Superior temporal gyrus (tissue), 1 donor: ENCODE measurements at regions not wholly inside any gene's neighbourhood (a gene's known extent, or its start where the extent isn't known, plus 50 kb on each side); places are given as distances from the start of the nearest gene placed in this dataset.

ENCODE experiments used
- DNase-seq: peaks from one replicate; pipeline ENCODE4 v3.0.0-alpha.2; 2016; ENCODE audit errors: extremely low spot score

DNA sequence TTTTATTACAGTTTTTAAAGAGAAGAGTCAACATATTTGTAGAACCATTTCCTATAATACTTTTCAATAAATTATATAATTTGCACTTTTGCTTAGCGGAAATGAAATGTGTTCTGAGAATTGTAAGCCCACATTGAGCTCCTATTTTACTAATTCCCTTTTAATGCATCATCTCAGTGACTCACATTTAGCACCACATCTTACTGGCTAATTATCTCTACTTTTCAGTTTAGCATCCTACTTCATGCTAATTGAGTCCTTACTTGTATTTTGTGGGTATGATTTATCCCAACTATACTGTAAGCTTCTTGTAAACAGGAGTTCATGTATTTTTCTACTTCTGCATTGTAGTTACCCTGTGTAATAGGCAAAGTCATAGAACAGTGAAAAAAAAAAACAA lies 67.5 kb downstream of the TMX1 start:
- DNase-seq: no peak

DNA sequence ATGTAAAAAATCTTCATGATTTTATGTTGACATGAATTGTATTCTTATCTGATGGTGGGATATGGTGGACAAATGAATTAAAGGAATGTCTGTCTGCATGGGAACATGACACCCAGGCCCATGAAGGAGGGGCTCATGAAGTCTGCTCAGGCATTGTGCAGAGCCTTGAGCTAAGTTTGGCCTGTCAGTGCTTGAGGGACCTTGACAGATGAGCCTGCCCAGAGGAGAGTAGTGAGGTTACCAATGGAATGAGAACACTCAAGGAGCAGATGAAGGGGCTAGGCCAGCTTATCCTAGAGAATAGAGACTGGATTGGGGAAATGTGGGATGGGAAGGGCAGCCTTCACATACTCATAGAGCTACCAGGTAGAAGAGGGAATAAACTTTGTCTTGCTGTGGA lies 68.8 kb downstream of the TMX1 start:
- no peak for DNase-seq

GRCh38 chr14:51310505-51310944 lies 70.5 kb downstream of the TMX1 start:
- peak; percentile 69 for DNase-seq

GRCh38 chr14:51314321-51315015 lies 74.4 kb downstream of the TMX1 start:
- no peak for DNase-seq

- no peak for DNase-seq
Measured at GRCh38 chr14:51317373-51317772, 77.3 kb downstream of the TMX1 start.

GRCh38 chr14:51318813-51319597 lies 79.0 kb downstream of the TMX1 start:
- no peak for DNase-seq

- no peak for DNase-seq
Measured at GRCh38 chr14:51321036-51321435, 81.0 kb downstream of the TMX1 start.

GRCh38 chr14:51323492-51323891 lies 83.4 kb downstream of the TMX1 start:
- no peak for DNase-seq

DNA sequence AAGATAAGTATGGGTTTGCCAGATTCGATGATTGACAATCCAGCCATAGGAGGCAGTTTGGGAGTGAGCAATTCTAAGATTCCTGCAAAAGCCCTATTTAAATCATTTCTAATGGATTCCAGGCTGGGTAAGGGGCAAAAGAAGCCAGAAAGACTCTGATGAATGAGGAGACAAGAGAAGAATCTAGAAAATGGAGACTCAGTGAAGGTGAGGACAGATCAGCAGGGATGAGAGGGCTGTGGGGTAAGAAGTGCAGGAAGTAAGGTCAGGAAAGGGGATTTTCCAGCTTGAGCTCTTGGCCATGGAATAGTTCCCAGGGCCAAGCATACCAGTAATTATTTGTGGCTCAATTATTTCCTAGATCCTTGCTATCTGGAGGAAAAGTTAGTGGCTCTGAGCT lies 87.3 kb downstream of the TMX1 start:
- no peak for DNase-seq

GRCh38 chr14:51328064-51328771 lies 88.2 kb downstream of the TMX1 start:
- DNase-seq: no peak

GRCh38 chr14:51328772-51329353 lies 88.8 kb downstream of the TMX1 start:
- no peak for DNase-seq

DNA sequence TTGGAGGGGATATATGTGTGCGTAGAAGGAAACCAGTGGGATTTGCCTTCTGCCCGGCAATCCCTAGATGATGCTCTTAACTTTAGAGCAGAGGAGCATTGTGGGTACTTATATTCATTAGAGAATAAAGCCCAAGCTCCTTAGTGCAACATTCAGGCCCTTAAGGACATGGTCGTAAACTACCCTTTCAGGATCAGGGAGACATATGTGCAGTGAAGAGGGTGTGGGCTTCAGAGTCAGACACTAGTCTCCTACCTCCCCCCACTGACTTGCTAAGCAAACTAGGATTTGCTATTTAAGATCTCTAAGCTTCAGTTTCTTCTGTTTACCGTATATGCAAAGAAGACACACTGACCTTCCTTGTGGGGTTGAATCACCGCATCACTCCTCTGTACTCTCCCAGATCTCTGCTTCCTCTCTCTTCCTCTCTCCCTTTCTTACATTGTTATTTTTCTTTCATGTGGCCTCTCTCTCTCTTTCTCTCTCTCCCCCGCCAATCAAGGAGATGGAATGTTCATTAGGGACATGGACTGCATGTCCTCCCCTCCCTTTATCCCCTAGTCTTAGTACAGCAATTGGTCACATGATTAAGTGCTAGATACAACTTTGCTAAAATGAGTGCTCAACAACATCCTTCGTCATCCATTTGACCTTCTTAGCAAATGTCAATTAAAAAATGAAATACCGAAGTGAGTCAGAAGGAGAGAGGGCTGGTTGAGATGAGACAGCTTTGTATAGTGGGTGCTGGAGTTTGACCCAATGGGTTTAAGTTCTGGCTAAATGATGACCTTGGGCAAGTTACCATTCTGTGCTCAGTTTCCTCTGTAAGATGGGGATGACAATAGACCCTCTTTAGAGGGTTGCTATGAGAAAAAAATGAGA lies 91.7 kb downstream of the TMX1 start:
- DNase-seq: no peak

GRCh38 chr14:51333299-51333698 lies 93.3 kb downstream of the TMX1 start:
- no peak for DNase-seq

DNA sequence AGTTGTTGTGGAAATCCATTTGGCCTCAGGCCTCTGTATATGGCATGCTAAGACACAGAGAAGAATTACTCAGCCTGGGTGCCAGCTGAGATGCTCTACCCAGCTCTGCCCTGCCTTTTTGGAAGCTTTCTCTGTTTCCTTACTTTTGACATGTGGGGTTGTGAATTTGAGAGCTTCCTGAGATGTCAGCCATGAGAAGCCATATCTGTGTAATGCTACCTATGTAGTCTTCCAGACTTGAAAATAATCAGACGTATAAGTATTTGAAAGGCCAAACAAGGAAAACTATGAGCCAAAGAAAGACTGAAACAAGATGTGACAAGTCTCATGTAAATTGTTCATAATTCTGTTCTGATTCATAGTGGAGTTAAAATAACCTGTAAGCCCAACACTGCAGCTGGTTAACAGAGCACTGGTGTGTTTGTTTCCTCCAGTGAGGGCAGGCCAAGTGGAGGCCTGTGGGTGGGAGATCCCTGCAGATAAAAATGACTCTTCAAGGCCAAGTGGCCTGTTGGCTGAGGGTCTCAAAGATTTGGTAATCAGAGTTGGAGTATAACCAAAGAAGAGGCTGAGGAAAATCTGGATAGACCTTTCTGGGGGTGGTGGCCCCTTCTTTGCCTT lies 94.0 kb downstream of the TMX1 start:
- no peak for DNase-seq

DNA sequence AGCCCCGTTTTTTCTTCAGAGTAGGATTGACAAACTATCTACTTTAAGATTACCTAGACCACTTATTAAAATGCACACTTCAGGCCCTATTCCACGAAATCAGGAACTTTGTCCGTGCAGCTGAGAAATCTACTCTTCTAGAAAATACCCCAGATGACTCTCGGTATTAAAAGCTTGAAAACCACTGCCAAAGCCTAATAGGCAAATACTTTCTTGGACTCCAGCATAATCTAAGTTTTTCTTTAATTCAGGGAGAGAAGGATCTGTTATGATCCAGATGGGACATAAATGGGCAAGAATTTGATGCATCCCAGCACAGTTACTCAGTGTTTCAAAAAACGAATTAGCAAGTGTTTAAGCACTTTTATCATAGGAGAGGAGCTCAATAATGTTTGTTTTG lies 94.5 kb downstream of the TMX1 start:
- DNase-seq: no peak

GRCh38 chr14:51335531-51335930 lies 95.5 kb downstream of the TMX1 start:
- no peak for DNase-seq

- no peak for DNase-seq
Measured at GRCh38 chr14:51335961-51336723, 96.1 kb downstream of the TMX1 start.

DNA sequence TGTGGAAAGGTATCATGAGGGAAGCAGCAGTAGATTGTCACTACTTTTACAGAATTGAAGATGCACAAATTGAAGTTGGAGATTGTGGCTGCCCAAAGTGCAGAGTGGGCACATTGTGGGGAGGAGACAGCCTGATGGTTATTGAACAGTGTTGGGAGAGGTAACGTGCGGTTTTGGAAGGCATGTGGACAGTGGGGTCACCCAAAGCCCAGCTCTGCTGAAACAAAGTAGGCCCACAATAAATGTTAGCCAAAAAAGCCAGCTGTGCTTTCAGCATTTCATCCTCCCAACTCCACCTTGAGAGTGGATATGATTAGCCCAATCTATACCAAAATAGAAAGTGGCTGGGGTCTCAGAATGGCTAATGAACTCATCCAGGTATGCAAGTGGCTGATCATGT lies 96.7 kb downstream of the TMX1 start:
- no peak for DNase-seq

DNA sequence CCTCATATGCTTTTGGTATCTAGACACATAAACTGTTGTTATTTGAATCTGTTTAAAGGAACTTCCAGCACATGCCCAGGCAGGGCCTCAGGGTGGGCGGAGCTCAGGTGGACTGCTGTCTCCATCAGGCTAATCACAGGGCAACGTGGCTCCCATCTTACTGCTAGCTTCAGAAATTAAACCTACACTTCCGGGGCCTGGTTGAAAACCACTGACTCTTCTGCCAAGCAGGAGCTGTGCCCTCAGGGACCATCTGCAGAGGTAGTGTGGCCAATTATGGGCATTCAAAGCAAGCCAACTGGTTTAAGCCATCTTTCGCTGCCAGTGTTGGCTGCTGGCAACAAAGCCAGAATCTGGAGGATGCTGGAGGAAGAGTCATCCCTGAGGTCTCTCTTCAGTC lies 97.5 kb downstream of the TMX1 start:
- DNase-seq: no peak

- no peak for DNase-seq
Measured at GRCh38 chr14:51341338-51341737, 101.3 kb downstream of the TMX1 start.
